Coronary artery (tissue), 2 donors: ENCODE measurements at regions not wholly inside any gene's neighbourhood (a gene's known extent, or its start where the extent isn't known, plus 50 kb on each side); places are given as distances from the start of the nearest gene placed in this dataset.

Source experiments
- DNase-seq: peaks from one replicate; pipeline ENCODE4 v3.0.0-alpha.2; 2017; ENCODE audit warnings: low spot score
- H3K27ac ChIP-seq, 2 donors: fragments of 200-600 bp; sonication (generic); one replicate each; pipeline ENCODE4 v1.5.1; 2016 to 2019
- H3K4me3 ChIP-seq: fragments of 200-600 bp; sonication (generic); 2 replicates; pipeline ENCODE4 v1.5.1; 2016; ENCODE audit warnings: mild to moderate bottlenecking, moderate library complexity
- TF ChIP-seq, protein P1 (sequence below): fragments of 200-600 bp; sonication (generic); IDR thresholded peaks from one replicate; pipeline ENCODE4 v1.5.1; 2019; ENCODE audit warnings: antibody characterized with exemption

DNA sequence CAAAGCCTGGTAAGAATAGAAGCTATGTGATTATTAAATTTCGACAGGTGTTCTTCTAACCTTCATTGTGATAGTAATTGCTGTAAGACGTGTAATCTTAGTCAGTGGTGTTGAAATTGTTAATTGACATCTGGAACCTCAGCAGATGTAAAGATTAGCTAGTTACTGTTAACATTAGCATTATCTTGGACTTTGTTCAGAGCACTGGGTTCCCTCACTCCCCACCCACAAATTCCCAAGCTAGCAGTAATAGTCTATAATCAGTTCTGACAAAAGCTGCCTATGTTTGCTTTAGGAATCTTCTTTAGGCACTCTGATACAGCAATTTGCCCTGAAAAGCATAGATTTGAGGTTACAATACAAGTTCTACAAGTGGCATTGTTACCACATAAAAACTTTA is 233.7 kb downstream of the EN1 start:
- TF ChIP-seq, protein P1, sequence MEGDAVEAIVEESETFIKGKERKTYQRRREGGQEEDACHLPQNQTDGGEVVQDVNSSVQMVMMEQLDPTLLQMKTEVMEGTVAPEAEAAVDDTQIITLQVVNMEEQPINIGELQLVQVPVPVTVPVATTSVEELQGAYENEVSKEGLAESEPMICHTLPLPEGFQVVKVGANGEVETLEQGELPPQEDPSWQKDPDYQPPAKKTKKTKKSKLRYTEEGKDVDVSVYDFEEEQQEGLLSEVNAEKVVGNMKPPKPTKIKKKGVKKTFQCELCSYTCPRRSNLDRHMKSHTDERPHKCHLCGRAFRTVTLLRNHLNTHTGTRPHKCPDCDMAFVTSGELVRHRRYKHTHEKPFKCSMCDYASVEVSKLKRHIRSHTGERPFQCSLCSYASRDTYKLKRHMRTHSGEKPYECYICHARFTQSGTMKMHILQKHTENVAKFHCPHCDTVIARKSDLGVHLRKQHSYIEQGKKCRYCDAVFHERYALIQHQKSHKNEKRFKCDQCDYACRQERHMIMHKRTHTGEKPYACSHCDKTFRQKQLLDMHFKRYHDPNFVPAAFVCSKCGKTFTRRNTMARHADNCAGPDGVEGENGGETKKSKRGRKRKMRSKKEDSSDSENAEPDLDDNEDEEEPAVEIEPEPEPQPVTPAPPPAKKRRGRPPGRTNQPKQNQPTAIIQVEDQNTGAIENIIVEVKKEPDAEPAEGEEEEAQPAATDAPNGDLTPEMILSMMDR: no peak
- no peak for DNase-seq
- Histone ChIP-seq H3K27ac (no peak overlapping the region), H3K4me3 (no peak overlapping the region)

DNA sequence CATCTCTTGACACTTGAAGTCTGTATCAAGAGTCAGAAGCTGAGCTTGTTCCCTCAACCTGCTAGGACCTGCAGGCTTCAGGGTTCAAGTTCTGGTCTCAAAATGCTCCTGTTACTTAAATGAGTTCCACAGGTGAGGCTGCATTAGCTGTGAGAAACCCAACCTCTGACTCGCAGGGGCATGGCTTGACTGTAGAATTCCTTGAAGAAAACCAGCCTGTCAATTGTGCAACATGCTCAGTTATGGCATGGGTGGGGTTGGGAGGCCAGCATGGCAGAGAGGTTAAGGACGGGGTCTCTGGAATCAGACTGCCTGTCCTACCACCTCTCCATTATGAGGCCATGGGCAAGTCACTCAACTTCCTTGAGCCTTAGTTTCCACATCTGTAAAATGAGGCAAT is 235.8 kb downstream of the EN1 start:
- TF ChIP-seq, protein P1: no peak
- no peak overlapping the region for H3K4me3 ChIP-seq

DNA sequence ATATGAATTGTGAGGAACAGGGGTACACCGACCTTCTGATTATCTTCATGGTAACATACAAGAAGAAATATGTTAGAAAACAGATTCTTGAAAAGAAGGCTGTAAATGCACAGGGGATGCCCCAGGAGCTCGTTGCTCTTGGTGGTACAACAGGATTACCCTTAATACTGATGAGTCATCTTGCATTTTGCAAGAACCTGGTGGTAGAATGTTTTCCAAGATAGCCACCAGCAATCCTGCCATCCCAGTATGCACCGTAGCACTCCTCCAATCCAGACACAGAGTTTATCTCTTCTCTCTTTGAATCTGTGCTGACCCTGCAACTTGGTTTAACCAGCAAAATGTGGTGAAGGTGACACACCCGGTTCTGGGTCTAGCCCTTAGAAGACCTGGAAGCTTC is 238.3 kb downstream of the EN1 start:
- TF ChIP-seq, protein P1: no peak
- Histone ChIP-seq H3K4me3 (no peak overlapping the region), H3K27ac (no peak overlapping the region)
- DNase-seq: no peak

More for the DNA sequence above, 235.8 kb downstream of the EN1 start:
- no peak overlapping the region for H3K27ac ChIP-seq
- no peak for DNase-seq

DNA sequence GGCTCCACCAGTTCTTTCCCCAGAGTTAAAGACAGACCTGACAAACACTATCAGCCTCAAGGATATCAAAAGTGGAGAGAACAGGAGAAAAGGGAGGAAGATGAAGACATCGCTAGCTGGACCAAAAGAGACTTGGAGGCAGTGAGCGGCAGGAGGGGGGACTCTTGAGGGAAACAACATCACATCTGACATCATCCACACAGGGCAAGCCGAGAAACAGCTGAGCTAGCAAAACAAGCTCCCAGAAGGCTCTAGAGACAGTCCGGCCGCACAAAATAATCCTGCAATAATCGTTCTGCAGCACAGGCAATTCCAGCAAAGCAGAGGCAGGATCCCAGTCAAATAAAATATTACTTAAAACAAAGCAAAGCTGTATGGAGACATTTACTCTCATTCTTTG is 239.8 kb downstream of the EN1 start:
- Histone ChIP-seq H3K27ac (no peak overlapping the region), H3K4me3 (no peak overlapping the region)
- TF ChIP-seq, protein P1: no peak
- no peak for DNase-seq

DNA sequence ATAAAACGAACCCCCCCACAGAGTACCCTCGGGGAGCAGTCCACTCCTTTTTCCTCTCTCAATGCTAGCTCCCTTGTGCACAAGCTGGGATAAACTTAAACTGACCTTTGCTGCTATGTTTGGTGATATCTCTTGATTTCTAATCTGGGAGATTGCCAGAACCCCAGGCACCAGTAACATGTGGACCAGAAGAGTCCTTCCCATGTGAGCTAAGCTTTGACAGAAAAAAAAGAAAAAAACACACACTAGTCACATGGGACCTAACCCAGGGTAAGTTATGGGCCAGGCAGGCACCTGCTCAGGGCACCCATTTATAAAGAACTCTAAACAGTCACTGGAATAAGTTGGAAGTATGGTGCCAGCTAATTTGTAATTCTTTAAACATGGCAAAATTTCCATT is 242.6 kb downstream of the EN1 start:
- TF ChIP-seq, protein P1: no peak
- no peak for DNase-seq
- Histone ChIP-seq H3K4me3 (no peak overlapping the region), H3K27ac (no peak overlapping the region)

DNA sequence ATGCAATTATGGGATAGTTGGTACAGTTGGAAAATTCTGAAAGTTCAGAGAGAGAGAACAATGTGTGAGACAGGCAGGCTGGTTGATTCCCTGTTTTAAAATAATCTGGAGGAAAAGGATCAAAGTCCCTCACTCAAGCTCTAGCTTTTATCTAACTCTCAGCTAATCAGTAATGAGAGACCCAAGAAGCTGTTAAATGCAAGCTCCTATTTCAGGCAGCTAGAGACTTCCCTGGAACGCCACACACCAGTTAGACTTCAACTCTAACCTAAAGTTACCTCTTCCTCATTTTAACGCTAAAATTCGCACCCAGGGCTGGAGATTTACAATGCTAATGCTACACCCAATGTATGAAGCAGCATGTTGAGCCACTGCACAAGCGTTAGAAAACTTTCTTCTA is 243.1 kb downstream of the EN1 start:
- no peak for DNase-seq
- Histone ChIP-seq H3K4me3 (no peak overlapping the region), H3K27ac (no peak overlapping the region)
- TF ChIP-seq, protein P1: no peak

DNA sequence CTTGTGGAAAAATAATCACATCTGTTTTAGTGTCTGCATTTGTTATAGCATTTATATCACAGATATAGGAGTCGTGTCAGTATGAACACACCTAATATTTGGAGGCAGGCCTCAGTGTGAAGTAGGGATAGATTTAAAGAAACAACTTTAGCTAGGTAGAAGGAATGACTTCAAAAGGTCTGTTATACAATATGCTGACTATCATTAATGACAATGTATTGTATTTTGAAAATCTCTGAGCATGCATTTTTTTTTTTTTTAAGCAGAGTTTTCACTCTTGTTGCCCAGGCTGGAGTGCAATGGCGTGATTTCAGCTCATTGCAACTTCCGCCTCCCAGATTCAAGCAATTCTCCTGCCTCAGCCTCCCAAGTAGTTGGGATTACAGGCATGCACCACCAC is 248.3 kb downstream of the EN1 start:
- DNase-seq: no peak
- no peak overlapping the region for H3K27ac ChIP-seq
- no peak overlapping the region for H3K4me3 ChIP-seq
- TF ChIP-seq, protein P1: no peak
